Middle frontal gyrus (tissue), 1 donor: ENCODE measurements at regions not wholly inside any gene's neighbourhood (a gene's known extent, or its start where the extent isn't known, plus 50 kb on each side); places are given as distances from the start of the nearest gene placed in this dataset.
"Not testable (repeated sequence)": the region's sequence is repeated elsewhere in the genome, so short reads cannot be mapped to it uniquely, and the experiment has no call there.

Source experiments
- DNase-seq: peaks from one replicate; pipeline ENCODE4 v3.0.0-alpha.2; 2015; ENCODE audit warnings: low spot score; ENCODE audit errors: extremely low spot score

DNA sequence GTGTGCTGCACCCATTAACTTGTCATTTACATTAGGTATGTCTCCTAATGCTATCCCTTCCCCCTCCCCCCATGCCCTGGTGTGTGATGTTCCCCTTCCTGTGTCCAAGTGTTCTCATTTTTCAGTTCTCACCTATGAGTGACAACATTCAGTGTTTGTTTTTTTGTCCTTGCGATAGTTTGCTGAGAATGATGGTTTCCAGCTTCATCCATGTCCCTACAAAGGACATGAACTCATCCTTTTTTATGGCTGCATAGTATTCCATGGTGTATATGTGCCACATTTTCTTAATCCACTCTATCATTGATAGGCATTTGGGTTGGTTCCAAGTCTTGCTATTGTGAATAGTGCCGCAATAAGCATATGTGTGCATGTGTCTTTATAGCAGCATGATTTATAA, 316.7 kb downstream of the ACTR3B start:
- not testable (repeated sequence) for DNase-seq

DNA sequence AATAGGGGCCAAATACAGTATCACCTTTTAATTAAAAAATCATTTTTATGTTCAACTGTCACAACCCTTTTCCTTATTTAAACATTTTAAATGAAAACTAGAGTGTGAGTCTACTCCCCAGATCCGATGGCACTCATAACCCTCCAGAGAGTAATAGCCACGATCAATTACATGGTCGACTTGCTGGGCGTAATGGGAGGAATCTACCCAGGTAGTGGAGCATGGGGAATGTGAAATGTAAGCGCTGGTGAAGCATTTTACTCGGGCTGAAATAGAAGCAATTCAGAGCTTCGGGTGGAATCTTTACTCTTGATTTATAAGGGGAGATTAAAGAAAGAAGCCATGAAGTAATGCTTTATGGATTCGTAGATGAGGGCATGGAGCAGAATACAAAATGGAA, 321.9 kb downstream of the ACTR3B start:
- no peak for DNase-seq

DNA sequence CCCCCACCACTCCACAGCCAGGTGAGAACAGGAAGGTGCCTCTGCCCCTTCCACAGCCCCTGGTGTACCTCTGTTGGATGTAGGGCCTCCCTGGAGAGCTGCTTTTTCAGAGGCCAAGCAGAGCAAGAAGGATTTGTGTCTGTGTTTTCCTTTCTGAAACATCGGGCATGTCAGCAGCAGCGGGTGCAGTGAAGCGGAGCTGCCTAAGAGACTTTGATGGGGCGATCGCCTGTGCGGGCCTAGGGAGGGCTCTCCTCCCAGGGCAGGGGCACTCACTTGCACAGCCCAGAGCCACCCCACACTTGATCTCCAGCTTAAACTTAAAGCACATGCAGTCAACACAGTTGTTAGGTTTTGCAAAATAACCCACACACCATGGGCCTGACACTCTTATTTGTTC, 324.7 kb downstream of the ACTR3B start:
- no peak for DNase-seq

DNA sequence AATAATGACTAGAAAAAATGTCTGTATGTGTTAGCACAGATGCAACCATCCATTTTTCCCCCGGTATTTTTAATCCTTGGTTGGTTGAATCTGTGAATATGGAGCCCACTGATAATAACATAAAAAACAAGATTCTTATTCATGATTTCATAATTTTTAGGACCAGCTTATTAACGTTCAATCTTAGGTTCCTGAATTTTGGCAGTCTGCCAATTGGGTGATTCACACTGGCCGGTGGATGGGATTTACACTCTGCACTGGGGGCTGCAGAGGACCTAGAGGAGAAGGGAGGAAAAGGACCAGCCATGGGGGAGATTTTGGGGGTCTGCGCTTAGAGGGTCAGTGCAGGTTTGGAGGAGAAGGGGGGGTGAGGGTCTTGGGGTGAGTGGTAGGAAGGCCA, 327.9 kb downstream of the ACTR3B start:
- DNase-seq = no peak

DNA sequence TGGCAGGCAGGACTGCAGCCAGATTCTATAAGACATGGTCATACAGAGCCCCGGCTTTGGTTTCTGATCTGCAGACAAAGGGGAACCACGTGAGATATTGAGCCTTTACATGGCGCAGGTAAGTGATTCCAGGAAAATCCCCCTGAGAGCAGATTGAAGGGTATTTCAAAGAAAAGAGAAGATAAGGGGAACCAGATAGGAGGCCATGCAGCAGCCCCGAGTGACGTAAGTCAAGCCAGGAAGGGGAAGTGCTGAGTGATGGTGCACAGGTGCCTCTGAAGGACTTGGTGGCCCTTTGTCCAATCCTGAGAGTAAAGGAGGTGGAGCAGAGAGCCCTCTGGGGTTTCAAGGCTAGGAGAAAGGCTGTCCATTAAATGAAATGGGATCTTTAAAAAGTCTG, 329.0 kb downstream of the ACTR3B start:
- no peak for DNase-seq

DNA sequence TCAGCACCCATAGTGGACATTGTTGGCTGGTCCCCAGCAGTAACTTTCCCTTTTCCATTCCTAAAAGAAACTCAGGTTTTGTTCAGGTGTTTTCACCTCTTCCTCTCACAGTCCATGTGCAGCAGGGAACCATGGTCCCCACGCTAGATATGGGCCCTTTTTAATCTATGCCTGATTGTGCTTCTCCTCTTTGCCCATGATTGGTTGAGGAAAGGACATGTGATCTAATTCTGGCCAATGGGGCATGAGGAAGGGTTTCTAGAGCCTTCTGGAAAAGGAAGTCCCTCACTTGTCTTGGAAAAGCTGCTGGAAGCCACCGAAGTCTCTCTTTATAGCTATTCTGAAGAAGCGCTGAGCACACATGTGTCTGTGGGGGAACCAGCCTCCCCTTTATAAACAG, 330.7 kb downstream of the ACTR3B start:
- no peak for DNase-seq

- no peak for DNase-seq
Observed at GRCh38 chr7:153090764-153091163, 331.2 kb downstream of the ACTR3B start.

DNA sequence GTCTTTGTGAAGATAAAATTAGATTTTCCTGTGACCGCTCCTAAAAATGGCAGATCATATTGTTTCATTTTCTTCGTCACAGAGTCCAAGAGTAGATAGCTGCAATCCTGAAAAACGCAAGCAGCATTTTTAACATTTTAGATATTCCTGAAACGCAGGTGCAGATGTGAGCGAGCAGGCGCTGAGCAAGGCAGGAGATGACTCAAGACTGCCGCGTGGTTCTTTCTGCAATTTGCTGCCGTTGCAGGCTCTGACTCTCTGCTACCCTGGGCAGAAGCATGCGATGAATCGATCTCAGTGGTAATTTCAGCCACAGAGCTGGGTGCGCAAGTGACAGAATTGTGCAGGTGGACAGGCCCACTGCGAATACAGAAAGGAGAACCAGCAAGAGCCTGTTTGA, 331.9 kb downstream of the ACTR3B start:
- no peak for DNase-seq

- DNase-seq = no peak
Observed at GRCh38 chr7:153097511-153098201, 338.1 kb downstream of the ACTR3B start.

GRCh38 chr7:153099235-153099634, 339.7 kb downstream of the ACTR3B start:
- no peak for DNase-seq

DNA sequence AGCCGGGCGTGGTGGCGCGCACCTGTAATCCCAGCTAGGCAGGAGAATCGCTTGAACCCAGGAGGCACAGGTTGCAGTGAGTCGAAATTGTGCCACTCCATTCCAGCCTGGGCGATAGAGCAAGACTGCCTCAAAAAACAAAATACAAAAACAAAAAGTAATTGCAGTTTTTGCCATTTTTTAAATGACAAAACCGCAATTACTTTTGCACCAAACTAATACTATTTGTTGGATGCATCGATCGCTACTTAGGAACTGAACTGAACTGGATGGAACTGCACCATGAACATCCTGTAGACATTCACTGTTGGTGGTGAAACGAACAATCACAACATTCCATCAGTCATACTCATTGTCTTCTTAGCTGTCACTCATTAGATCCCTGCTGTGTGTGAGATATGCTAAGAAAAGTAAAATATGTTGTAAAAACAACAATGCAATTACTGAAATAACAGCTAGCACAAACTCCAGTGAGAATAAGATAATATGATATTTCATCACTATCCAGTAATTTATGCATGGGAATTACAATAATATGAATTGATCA, 341.2 kb downstream of the ACTR3B start:
- no peak for DNase-seq

GRCh38 chr7:153103202-153103601, 343.6 kb downstream of the ACTR3B start:
- DNase-seq = no peak

GRCh38 chr7:153107826-153108225, 348.3 kb downstream of the ACTR3B start:
- no peak for DNase-seq

DNA sequence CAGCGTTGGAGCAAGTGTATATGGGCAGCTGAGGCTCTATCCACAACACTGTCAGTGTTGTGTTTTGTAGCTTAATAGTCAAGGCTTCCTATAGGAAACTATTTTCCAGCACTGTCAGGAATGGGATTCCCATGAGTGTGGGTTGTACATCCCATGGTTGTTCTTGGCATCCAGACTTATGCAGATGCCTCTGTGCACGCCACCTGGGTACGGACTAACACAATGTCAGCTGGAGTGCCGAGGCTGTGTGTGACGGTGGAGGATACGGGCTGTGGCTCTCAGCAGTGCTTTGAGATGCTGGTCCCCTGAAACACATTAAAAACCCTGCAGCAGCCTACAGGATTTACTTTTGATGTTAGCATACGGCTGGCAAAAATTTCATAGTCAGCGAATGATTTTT, 350.0 kb downstream of the ACTR3B start:
- DNase-seq = no peak

GRCh38 chr7:153110606-153111005, 351.1 kb downstream of the ACTR3B start:
- DNase-seq = no peak

- not testable (repeated sequence) for DNase-seq
Observed at GRCh38 chr7:153122255-153122654, 362.7 kb downstream of the ACTR3B start.

GRCh38 chr7:153130052-153130451, 370.5 kb downstream of the ACTR3B start:
- DNase-seq = no peak

DNA sequence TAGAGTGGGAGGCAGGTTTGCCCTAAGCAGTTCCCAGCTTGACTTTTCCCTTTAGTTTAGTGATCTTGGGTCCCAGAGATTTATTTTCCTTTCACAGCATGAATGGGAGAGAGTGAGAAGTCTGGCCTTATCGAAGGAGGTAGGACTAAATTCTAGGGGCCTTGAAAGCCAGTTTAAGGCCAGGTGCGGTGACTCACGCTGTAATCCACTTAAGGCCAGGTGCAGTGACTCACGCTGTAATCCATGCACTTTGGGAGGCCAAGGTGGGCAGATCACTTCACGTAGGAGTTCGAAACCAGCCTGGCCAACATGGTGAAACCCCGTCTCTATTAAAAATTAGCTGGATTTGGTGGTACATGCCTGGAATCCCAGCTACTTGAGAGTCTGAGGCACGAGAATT, 392.2 kb downstream of the ACTR3B start:
- DNase-seq = no peak

DNA sequence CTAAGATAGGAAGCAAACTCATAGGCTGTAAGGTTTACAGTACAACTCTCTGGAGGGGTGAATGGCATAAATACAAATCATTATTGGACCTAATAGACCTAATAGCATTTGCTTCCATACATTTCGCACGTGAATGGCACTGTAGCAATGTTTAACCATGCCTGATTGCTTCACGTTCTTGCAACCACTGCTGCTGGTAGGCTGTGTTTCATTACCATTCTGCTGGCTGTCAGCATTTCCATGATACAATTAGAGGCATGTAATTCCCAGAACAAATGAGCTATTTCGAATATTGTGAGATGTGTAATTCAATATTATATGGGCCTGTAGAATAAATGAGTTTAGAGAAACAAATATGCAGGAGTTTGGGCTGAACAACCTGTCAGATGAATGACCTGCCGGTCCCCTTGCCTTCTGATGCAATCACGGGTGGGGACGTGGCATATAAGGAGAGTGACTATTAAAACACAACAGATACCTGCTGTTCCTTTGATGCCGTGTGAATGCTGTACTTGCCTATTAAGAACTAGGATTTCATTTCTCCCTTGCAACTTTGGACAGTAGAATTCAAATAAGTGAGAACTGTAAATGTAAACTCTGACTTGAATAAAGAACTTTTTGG, 393.4 kb downstream of the ACTR3B start:
- no peak for DNase-seq

DNA sequence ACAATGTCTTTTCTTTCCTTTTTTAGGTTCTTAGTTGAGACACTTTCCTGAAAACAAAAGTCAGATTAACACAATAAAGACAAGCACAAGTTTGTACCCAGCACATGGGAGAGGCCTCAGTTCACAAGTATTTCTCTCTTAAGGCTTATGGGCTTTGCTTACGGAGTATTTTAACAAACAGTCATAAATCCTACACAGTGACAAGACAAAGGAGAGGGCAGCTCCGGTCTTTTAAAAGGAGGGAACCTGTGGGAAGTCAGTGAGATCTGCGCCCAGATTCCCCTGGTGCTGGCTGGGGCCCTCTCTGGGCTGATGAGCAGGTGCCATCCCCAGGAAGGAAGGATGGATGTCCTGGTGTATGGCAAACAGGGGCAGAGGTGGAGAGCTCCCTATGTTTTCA, 398.6 kb downstream of the ACTR3B start:
- no peak for DNase-seq

DNA sequence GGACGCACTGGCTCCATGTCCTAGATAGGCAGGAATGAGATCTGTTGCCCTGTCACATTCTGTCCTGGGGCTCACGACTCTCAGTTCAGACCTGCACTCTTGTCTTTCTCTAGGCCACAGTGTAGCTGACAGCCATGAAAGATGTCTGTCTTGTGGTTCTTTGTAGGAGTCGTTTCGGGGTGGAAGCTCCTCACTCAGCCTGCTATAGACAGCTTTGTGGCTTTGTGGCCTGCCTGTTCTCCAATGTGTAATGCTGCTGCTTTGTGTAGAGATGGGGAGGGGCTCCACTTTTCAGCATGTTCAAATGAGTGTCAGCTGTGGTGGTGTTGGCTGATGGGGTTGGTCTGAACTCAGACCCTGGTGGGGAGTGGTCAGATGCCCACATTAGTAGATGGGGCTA, 410.7 kb downstream of the ACTR3B start:
- no peak for DNase-seq

GRCh38 chr7:153185936-153186335, 426.4 kb downstream of the ACTR3B start:
- no peak for DNase-seq

DNA sequence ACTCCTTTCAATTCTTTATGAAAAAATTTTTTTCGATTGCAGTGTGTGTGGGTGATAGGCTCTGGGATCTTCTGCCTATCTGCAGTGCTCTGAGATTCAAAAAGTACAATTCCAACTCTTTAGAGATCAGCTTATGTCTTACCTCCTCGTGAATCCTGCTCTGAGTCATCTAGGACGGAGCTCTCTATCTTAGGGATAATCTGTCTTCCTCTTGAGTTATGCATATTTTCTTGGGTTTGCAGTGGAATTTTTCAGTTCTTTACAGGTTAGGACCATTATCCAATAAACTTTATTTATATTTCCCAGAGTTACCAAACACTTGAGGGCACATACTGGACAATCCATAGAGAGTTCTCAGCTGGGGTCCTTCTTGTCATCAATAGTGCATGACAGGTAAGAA, 428.6 kb downstream of the ACTR3B start:
- DNase-seq = no peak
